Tibial nerve (tissue), 4 donors: ENCODE measurements at regions not wholly inside any gene's neighbourhood (a gene's known extent, or its start where the extent isn't known, plus 50 kb on each side); places are given as distances from the start of the nearest gene placed in this dataset.

ENCODE experiments used
- DNase-seq, 2 donors: peaks; one replicate each; pipeline ENCODE4 v3.0.0-alpha.2; 2019; ENCODE audit warnings: low spot score in 2 of 2
- H3K27ac ChIP-seq, 4 donors: fragments of 200-600 bp; sonication (generic) in 3 of 4; one replicate each; pipeline ENCODE4 v1.5.1; 2017 to 2019; ENCODE audit warnings: mild to moderate bottlenecking in 1 of 4
- H3K27me3 ChIP-seq, 2 donors: fragments of 200-600 bp; sonication (generic) in 1 of 2; one replicate each; pipeline versions ENCODE4 v1.5.1 to v1.6.0; 2017 to 2019
- H3K36me3 ChIP-seq, 3 donors: fragments of 200-600 bp; sonication (generic); one replicate each; pipeline ENCODE4 v1.5.1; 2018 to 2019
- H3K4me1 ChIP-seq, 4 donors: fragments of 200-600 bp; sonication (generic) in 3 of 4; one replicate each; pipeline ENCODE4 v1.5.1; 2017 to 2019
- H3K4me3 ChIP-seq, 4 donors: fragments of 200-600 bp; sonication (generic) in 3 of 4; one replicate each; pipeline ENCODE4 v1.5.1; 2017 to 2019; ENCODE audit warnings: mild to moderate bottlenecking in 1 of 4, moderate library complexity in 1 of 4
- H3K9me3 ChIP-seq, 4 donors: fragments of 200-600 bp; sonication (generic) in 3 of 4; one replicate each; pipeline ENCODE4 v1.5.1; 2017 to 2019
- EP300 ChIP-seq, 2 donors: sonication (generic); formaldehyde crosslinking; IDR thresholded peaks; one replicate each; pipeline ENCODE4 v1.6.1; 2017; ENCODE audit warnings: antibody characterized with exemption in 2 of 2, mild to moderate bottlenecking in 1 of 2
- POLR2A ChIP-seq, 2 donors: fragments of 450-650 bp; IDR thresholded peaks; one replicate each; pipeline ENCODE4 v1.6.1; 2017; ENCODE audit warnings: antibody characterized with exemption in 2 of 2, mild to moderate bottlenecking in 2 of 2, moderate library complexity in 2 of 2
- WGBS, 2 donors: methylation state at CpG; one replicate each; pipeline ENCODE4 v1.1.5; 2018; 5-methylcytosine and 5-hydroxymethylcytosine counted together
- TF ChIP-seq, protein P1 (sequence below), 5 experiments: fragments of 200-600 bp in 3 of 5; fragments of 450-650 bp in 2 of 5; sonication (generic) in 3 of 5; IDR thresholded peaks; one replicate each; pipeline ENCODE4 v1.5.1; 2016 to 2019; ENCODE audit warnings: antibody characterized with exemption in 5 of 5, mild to moderate bottlenecking in 3 of 5, moderate library complexity in 2 of 5

DNA sequence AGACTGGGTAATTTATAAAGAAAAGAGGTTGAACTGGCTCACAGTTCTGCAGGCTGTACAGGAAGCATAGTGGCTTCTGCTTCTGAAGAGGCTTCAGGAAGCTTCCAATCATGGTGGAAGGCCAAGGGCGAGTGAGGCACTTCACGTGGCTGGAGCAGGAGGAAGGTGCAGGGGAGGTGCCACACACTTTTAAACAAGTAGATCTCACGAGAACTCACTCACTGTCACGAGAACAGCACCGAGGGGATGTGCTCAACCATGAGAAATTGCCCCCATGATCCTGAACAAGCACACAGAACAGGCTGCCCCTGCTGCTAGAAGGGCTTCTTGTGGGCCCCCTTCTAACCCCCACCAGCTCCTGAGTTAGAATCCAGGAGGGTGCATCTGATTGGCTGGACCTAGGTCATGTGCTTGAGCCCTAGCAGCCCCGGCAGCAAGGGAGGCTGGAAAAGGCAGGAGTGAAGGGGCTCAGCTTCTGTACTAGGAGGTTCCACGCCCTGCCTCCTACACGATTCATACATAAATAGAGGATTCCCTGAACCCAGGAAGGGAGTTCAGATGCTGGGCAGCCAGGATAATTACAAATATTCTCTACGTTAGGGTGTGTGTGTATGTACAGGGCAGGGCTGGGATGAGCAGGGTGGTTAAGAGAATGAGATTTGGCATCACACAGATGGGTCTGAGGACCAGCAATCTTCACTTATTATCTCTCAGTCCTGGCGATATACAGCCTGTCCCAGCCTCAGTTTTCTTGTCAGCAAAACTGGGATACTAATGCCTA, 72.8 kb upstream of the ATP5PO start:
- Histone ChIP-seq H3K27me3 (no peaks in the 10 kb centered on the region), H3K9me3 (no peaks in the 10 kb centered on the region), H3K4me3 (no peak overlapping the region), H3K4me1 (peaks cover 0 to 8% (median 0%) of the 10 kb centered on the region in 4 donors), H3K27ac (no peak overlapping the region), H3K36me3 (no peaks in the 10 kb centered on the region)
- TF ChIP-seq EP300 (IDR thresholded peaks at IDR 0.05) (no peak), POLR2A (IDR thresholded peaks at IDR 0.05) (no peak)
- TF ChIP-seq, protein P1, sequence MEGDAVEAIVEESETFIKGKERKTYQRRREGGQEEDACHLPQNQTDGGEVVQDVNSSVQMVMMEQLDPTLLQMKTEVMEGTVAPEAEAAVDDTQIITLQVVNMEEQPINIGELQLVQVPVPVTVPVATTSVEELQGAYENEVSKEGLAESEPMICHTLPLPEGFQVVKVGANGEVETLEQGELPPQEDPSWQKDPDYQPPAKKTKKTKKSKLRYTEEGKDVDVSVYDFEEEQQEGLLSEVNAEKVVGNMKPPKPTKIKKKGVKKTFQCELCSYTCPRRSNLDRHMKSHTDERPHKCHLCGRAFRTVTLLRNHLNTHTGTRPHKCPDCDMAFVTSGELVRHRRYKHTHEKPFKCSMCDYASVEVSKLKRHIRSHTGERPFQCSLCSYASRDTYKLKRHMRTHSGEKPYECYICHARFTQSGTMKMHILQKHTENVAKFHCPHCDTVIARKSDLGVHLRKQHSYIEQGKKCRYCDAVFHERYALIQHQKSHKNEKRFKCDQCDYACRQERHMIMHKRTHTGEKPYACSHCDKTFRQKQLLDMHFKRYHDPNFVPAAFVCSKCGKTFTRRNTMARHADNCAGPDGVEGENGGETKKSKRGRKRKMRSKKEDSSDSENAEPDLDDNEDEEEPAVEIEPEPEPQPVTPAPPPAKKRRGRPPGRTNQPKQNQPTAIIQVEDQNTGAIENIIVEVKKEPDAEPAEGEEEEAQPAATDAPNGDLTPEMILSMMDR (IDR thresholded peaks at IDR 0.05), result no peak
- 72 to 76% methylated on average over 9 to 10 of the region's 10 CpGs for WGBS, 2 donors
- DNase-seq, result no peak

DNA sequence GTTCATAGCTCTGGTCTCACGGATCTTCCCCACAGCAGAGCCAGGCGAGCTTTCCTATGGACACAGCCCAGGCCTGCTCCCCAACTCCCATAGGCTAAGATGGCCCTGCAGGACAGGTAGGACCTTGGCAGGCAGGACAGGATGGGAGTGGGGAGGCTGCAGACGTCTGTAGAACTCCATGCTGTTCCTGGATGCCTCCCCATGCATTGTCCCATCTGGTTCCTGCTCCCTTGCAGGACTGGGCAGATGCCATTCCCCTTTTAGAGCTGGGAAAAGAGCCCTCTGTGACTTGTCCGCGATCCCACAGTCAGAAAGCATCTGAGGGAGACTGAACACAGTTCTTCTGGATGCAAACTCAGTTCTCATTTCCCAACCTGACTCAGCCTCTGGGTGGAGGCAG, 71.9 kb upstream of the ATP5PO start:
- WGBS, 2 donors, result 83 to 96% methylated on average over 4 to 5 of the region's 5 CpGs
- no peaks in the 10 kb centered on the region for H3K27me3 ChIP-seq
- H3K9me3 ChIP-seq, result no peaks in the 10 kb centered on the region
- H3K4me3 ChIP-seq, result no peak overlapping the region
- H3K4me1 ChIP-seq, result peaks cover 0 to 6% (median 0%) of the 10 kb centered on the region in 4 donors
- no peaks in the 10 kb centered on the region for H3K36me3 ChIP-seq
- TF ChIP-seq EP300 (IDR thresholded peaks at IDR 0.05) (no peak), POLR2A (IDR thresholded peaks at IDR 0.05) (no peak)
- TF ChIP-seq, protein P1 (IDR thresholded peaks at IDR 0.05), result no peak
- H3K27ac ChIP-seq, result no peak overlapping the region
- no peak for DNase-seq

DNA sequence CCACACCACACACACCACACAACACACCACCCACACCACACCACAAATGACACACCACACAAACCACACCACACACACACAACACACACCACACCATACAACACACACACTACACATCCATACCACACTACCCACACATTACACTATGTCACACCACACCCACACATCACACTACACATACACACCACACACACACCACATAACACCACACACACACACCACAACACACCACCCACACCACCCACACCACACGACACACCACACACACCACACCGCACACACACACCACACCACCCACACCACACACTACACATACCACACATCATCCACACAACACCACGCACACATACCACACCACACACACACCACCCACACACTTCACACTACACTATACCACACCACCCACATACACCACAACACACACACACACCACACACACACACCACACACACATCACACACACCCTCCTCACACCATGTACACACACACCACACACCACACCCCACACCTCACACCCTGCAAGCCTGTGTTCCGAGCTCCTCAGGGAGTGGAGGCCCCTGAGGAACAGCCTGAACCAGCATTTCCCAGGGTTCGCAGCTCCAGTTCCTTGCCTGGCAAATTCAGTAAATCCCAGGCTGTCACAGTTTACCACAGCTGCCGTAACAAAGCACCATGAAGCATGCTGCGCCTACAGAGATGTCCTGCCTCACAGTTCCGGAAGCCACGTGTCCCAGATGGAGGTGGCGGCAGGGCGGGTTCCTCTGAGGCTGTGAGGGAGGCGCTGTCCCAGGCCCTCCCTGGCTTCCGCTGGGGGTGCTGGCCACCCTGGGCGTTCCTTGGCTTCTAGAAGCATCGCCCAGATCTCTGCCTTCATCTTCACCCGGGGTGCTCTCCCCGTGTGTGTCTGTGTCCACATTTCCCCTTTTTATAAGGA, 69.8 kb upstream of the ATP5PO start:
- no peak overlapping the region for H3K27ac ChIP-seq
- 80 to 88% methylated on average over 17 of the region's 17 CpGs for WGBS, 2 donors
- TF ChIP-seq EP300 (IDR thresholded peaks at IDR 0.05), result no peak
- TF ChIP-seq, protein P1 (IDR thresholded peaks at IDR 0.05), result no peak
- TF ChIP-seq POLR2A (IDR thresholded peaks at IDR 0.05), result no peak

DNA sequence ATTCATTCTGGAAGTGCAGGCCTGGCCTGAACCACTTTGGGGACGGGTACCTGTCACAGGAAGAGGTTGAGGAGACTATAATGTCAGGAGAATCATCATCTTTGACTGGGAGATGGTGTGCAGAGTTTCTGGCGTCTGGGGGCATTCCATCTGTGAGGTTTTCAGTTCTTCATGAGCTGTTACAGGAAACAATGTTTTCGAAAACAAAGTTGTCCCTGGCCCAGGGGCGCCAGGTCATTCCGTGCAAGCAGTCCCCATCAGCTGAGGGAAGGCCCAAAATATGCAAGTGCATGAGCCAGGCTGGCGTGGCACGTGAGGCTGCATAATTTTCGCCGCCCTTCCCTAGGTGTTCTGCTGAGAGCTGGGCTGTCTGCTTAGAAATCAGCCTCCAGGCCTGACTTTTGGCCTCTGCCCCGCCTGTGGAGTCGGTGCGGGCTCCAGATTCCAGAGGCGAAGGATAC, 68.4 kb upstream of the ATP5PO start:
- no peak for DNase-seq
- Histone ChIP-seq H3K27ac (no peak overlapping the region), H3K4me1 (peaks cover 0 to 6% (median 0%) of the 10 kb centered on the region in 4 donors), H3K27me3 (no peaks in the 10 kb centered on the region), H3K9me3 (no peaks in the 10 kb centered on the region), H3K4me3 (no peak overlapping the region), H3K36me3 (no peaks in the 10 kb centered on the region)
- TF ChIP-seq, protein P1 (IDR thresholded peaks at IDR 0.05), result no peak
- no peak for TF ChIP-seq EP300 (IDR thresholded peaks at IDR 0.05)
- no peak for TF ChIP-seq POLR2A (IDR thresholded peaks at IDR 0.05)
- WGBS, 2 donors, result 82 to 90% methylated on average over 10 to 13 of the region's 13 CpGs

More for the DNA sequence above, 69.8 kb upstream of the ATP5PO start:
- H3K4me1 ChIP-seq, result peaks cover 0 to 6% (median 0%) of the 10 kb centered on the region in 4 donors
- H3K4me3 ChIP-seq, result no peak overlapping the region
- DNase-seq, result no peak
- no peaks in the 10 kb centered on the region for H3K9me3 ChIP-seq
- no peaks in the 10 kb centered on the region for H3K27me3 ChIP-seq
- H3K36me3 ChIP-seq, result no peaks in the 10 kb centered on the region
